Sigmoid colon (tissue), 6 donors: ENCODE measurements at regions not wholly inside any gene's neighbourhood (a gene's known extent, or its start where the extent isn't known, plus 50 kb on each side); places are given as distances from the start of the nearest gene placed in this dataset.

ENCODE experiments used
- DNase-seq: peaks from one replicate; pipeline ENCODE4 v3.0.0-alpha.2; 2019
- H3K27ac ChIP-seq, 4 donors: fragments of 200-600 bp; sonication (generic); one replicate each; pipeline ENCODE4 v1.5.1; 2016 to 2019; ENCODE audit warnings: mild to moderate bottlenecking in 1 of 4
- H3K27me3 ChIP-seq, 3 donors: fragments of 200-600 bp; sonication (generic); one replicate each; pipeline ENCODE4 v1.5.1; 2019; ENCODE audit warnings: mild to moderate bottlenecking in 1 of 3
- H3K36me3 ChIP-seq, 4 donors: fragments of 200-600 bp; sonication (generic); one replicate each; pipeline ENCODE4 v1.5.1; 2016 to 2019
- H3K4me1 ChIP-seq, 4 donors: fragments of 200-600 bp; sonication (generic); one replicate each; pipeline ENCODE4 v1.5.1; 2017 to 2019
- H3K4me3 ChIP-seq, 4 donors: fragments of 200-600 bp; sonication (generic); one replicate each; pipeline ENCODE4 v1.5.1; 2017 to 2019; ENCODE audit warnings: mild to moderate bottlenecking in 2 of 4, moderate library complexity in 1 of 4
- H3K9me3 ChIP-seq, 4 donors: fragments of 200-600 bp in 3 of 4; sonication (generic) in 3 of 4; one replicate each; pipeline versions ENCODE4 v1.5.1 to v1.6.1; 2013 to 2019
- CTCF ChIP-seq, 4 experiments: fragments of 450-650 bp in 3 of 4; fragments of 200-600 bp in 1 of 4; IDR thresholded peaks; one replicate each; pipeline ENCODE4 v1.5.1; 2016 to 2019; ENCODE audit warnings: antibody characterized with exemption in 4 of 4, mild to moderate bottlenecking in 3 of 4, moderate library complexity in 2 of 4
- EP300 ChIP-seq, 4 donors: sonication (generic); formaldehyde crosslinking; IDR thresholded peaks; one replicate each; pipeline ENCODE4 v1.6.1; 2017; ENCODE audit warnings: antibody characterized with exemption in 4 of 4
- POLR2A ChIP-seq, 2 donors: fragments of 450-650 bp; IDR thresholded peaks; one replicate each; pipeline ENCODE4 v1.6.1; 2016; ENCODE audit warnings: antibody characterized with exemption in 2 of 2, mild to moderate bottlenecking in 2 of 2, moderate library complexity in 2 of 2
- POLR2AphosphoS5 ChIP-seq, 4 donors: sonication (generic); formaldehyde crosslinking; IDR thresholded peaks; one replicate each; pipeline ENCODE4 v1.6.1; 2017; ENCODE audit warnings: antibody characterized with exemption in 4 of 4
- WGBS, 2 donors: extraction: QIAGEN DNeasy Blood & Tissue Kit; methylation state at CpG; one replicate each; pipeline ENCODE4 v1.1.7; 2013; 5-methylcytosine and 5-hydroxymethylcytosine counted together
- intact Hi-C: fragments of 100-400 bp; cut with DNase I; formaldehyde crosslinking; loops from one replicate; pipeline ENCODE4 v1.15.1; 2023
- donor health status: healthy with polysubstance abuse.
- donor health status: healthy.

GRCh38 chr1:30232288-30232899 lies 491.0 kb downstream of the MATN1 start:
- no peak for TF ChIP-seq CTCF (IDR thresholded peaks at IDR 0.05)
- no peak for TF ChIP-seq POLR2A (IDR thresholded peaks at IDR 0.05)
- TF ChIP-seq POLR2AphosphoS5 (IDR thresholded peaks at IDR 0.05) = no peak
- TF ChIP-seq EP300 (IDR thresholded peaks at IDR 0.05) = no peak
- 19 to 39% methylated on average over 4 of the region's 4 CpGs for WGBS, 2 donors
- intact Hi-C loops = no loop called here
- no peaks in the 10 kb centered on the region for H3K27me3 ChIP-seq
- no peaks in the 10 kb centered on the region for H3K4me1 ChIP-seq
- H3K4me3 ChIP-seq = no peak overlapping the region
- no peak for DNase-seq
- H3K9me3 ChIP-seq = no peaks in the 10 kb centered on the region
- no peaks in the 10 kb centered on the region for H3K36me3 ChIP-seq
- H3K27ac ChIP-seq = no peak overlapping the region

GRCh38 chr1:30229960-30230359 lies 493.4 kb downstream of the MATN1 start:
- Histone ChIP-seq H3K27me3 (no peaks in the 10 kb centered on the region), H3K27ac (no peak overlapping the region), H3K36me3 (no peaks in the 10 kb centered on the region), H3K4me1 (no peaks in the 10 kb centered on the region), H3K9me3 (no peaks in the 10 kb centered on the region), H3K4me3 (no peak overlapping the region)
- TF ChIP-seq POLR2AphosphoS5 (IDR thresholded peaks at IDR 0.05) (no peak), POLR2A (IDR thresholded peaks at IDR 0.05) (no peak), CTCF (IDR thresholded peaks at IDR 0.05) (no peak), EP300 (IDR thresholded peaks at IDR 0.05) (no peak)
- intact Hi-C loops = no loop called here
- DNase-seq = no peak
- 88% methylated on average over 9 of the region's 9 CpGs for WGBS, 2 donors

- Histone ChIP-seq H3K36me3 (no peaks in the 10 kb centered on the region), H3K27me3 (no peaks in the 10 kb centered on the region), H3K9me3 (no peaks in the 10 kb centered on the region), H3K27ac (no peak overlapping the region), H3K4me1 (no peaks in the 10 kb centered on the region), H3K4me3 (no peak overlapping the region)
- TF ChIP-seq EP300 (IDR thresholded peaks at IDR 0.05) (no peak), POLR2AphosphoS5 (IDR thresholded peaks at IDR 0.05) (no peak), POLR2A (IDR thresholded peaks at IDR 0.05) (no peak), CTCF (IDR thresholded peaks at IDR 0.05) (no peak)
- 71 to 85% methylated on average over 9 of the region's 9 CpGs for WGBS, 2 donors
- intact Hi-C loops = no loop called here
- DNase-seq = no peak
Measured at GRCh38 chr1:30229557-30229956, 493.8 kb downstream of the MATN1 start.

- no peaks in the 10 kb centered on the region for H3K9me3 ChIP-seq
- no peak overlapping the region for H3K27ac ChIP-seq
- no peaks in the 10 kb centered on the region for H3K36me3 ChIP-seq
- H3K4me1 ChIP-seq = no peaks in the 10 kb centered on the region
- WGBS, 2 donors = 17 to 48% methylated on average over 6 of the region's 6 CpGs
- no peak for DNase-seq
- TF ChIP-seq CTCF (IDR thresholded peaks at IDR 0.05) (no peak), POLR2AphosphoS5 (IDR thresholded peaks at IDR 0.05) (no peak), EP300 (IDR thresholded peaks at IDR 0.05) (no peak)
- intact Hi-C loops = no loop called here
- no peak overlapping the region for H3K4me3 ChIP-seq
- no peaks in the 10 kb centered on the region for H3K27me3 ChIP-seq
Measured at GRCh38 chr1:30226648-30227047, 496.7 kb downstream of the MATN1 start.

- WGBS, 2 donors = 67 to 73% methylated on average over 7 of the region's 7 CpGs
- no peaks in the 10 kb centered on the region for H3K27me3 ChIP-seq
- no peak overlapping the region for H3K4me3 ChIP-seq
- no peak overlapping the region for H3K27ac ChIP-seq
- intact Hi-C loops = no loop called here
- H3K4me1 ChIP-seq = no peaks in the 10 kb centered on the region
- TF ChIP-seq POLR2AphosphoS5 (IDR thresholded peaks at IDR 0.05) = no peak
- no peak for TF ChIP-seq POLR2A (IDR thresholded peaks at IDR 0.05)
- no peak for TF ChIP-seq EP300 (IDR thresholded peaks at IDR 0.05)
- no peak for TF ChIP-seq CTCF (IDR thresholded peaks at IDR 0.05)
- H3K9me3 ChIP-seq = no peaks in the 10 kb centered on the region
- no peak for DNase-seq
- no peaks in the 10 kb centered on the region for H3K36me3 ChIP-seq
Measured at GRCh38 chr1:30225357-30225756, 498.0 kb downstream of the MATN1 start.
